Keratinocyte (primary cell): ENCODE measurements at regions not wholly inside any gene's neighbourhood (a gene's known extent, or its start where the extent isn't known, plus 50 kb on each side); places are given as distances from the start of the nearest gene placed in this dataset.

Source experiments
- CTCF ChIP-seq, 3 experiments: IDR thresholded peaks in 1 of 3; conservative IDR thresholded peaks in 1 of 3; optimal IDR thresholded peaks in 1 of 3; 2 replicates in 2 of 3; 3 replicates in 1 of 3; pipeline versions ENCODE3 to v1.5.1; 2011; ENCODE audit warnings: low read length in 3 of 3, mild to moderate bottlenecking in 3 of 3, moderate library complexity in 2 of 3, control low read depth in 1 of 3, inconsistent platforms in 1 of 3; ENCODE audit not compliant: insufficient read depth in 2 of 3; ENCODE audit errors: extremely low read depth in 1 of 3
- EZH2 ChIP-seq: IDR thresholded peaks from one replicate; pipeline ENCODE4 v1.6.1; 2012; ENCODE audit warnings: inconsistent platforms, mild to moderate bottlenecking, low read length, moderate library complexity

GRCh38 chr1:87786229-87786628 lies 457.5 kb downstream of the LMO4 start:
- TF ChIP-seq CTCF (optimal IDR thresholded peaks at IDR 0.05 in 1 of 3, IDR thresholded peaks at IDR 0.05 in 1 of 3, conservative IDR thresholded peaks at IDR 0.05 in 1 of 3; ENCODE audit: extremely low read depth in 1 of 3, insufficient read depth in 2 of 3, low read length in 3 of 3) (no peak), EZH2 (no peak)
